H9 (cell line): ENCODE measurements at regions not wholly inside any gene's neighbourhood (a gene's known extent, or its start where the extent isn't known, plus 50 kb on each side); places are given as distances from the start of the nearest gene placed in this dataset.

Source experiments
- DNase-seq: peaks from one replicate; pipeline ENCODE4 v3.0.0-alpha.2; 2017
- H2AFZ ChIP-seq: one replicate; pipeline ENCODE4 v1.6.1; 2013; ENCODE audit warnings: mild to moderate bottlenecking, low read length, control low read depth, moderate library complexity
- H2AK5ac ChIP-seq: 2 replicates; pipeline ENCODE4 v1.6.1; 2013; ENCODE audit warnings: low read length, control low read depth, mixed read lengths; ENCODE audit not compliant: insufficient read length
- H2BK120ac ChIP-seq: one replicate; pipeline ENCODE4 v1.6.1; 2013; ENCODE audit warnings: low read depth, mild to moderate bottlenecking, low read length, control low read depth, inconsistent platforms; ENCODE audit not compliant: poor library complexity, severe bottlenecking
- H2BK12ac ChIP-seq: 2 replicates; pipeline ENCODE4 v1.6.1; 2013; ENCODE audit warnings: low read length, control low read depth, mixed read lengths, low read depth; ENCODE audit not compliant: insufficient read length
- H2BK15ac ChIP-seq: 2 replicates; pipeline ENCODE4 v1.6.1; 2013; ENCODE audit warnings: low read depth, low read length, control low read depth
- H2BK20ac ChIP-seq: one replicate; pipeline ENCODE4 v1.6.1; 2013; ENCODE audit warnings: low read depth, mild to moderate bottlenecking, low read length, control low read depth, inconsistent platforms; ENCODE audit not compliant: poor library complexity, severe bottlenecking
- H2BK5ac ChIP-seq: 2 replicates; pipeline ENCODE4 v1.6.1; 2013; ENCODE audit warnings: low read length, control low read depth, mixed read lengths; ENCODE audit not compliant: insufficient read length
- H3K14ac ChIP-seq: 2 replicates; pipeline ENCODE4 v1.6.1; 2013; ENCODE audit warnings: low read length, control low read depth; ENCODE audit not compliant: insufficient read depth
- H3K18ac ChIP-seq: 2 replicates; pipeline ENCODE4 v1.6.1; 2013; ENCODE audit warnings: low read depth, mild to moderate bottlenecking, mixed read lengths, low read length, control low read depth; ENCODE audit not compliant: insufficient read length
- H3K23ac ChIP-seq: 2 replicates; pipeline ENCODE4 v1.6.1; 2013; ENCODE audit warnings: low read length, control low read depth, mixed read lengths, low read depth; ENCODE audit not compliant: insufficient read length
- H3K23me2 ChIP-seq: 2 replicates; pipeline ENCODE4 v1.6.1; 2013; ENCODE audit warnings: low read depth, mild to moderate bottlenecking, mixed read lengths, low read length, control low read depth; ENCODE audit not compliant: insufficient read length, poor library complexity, severe bottlenecking
- H3K27ac ChIP-seq: 2 replicates; pipeline ENCODE4 v1.5.1; 2013; ENCODE audit warnings: low read length, control low read depth, mixed read lengths, low read depth; ENCODE audit not compliant: insufficient read length
- H3K27me3 ChIP-seq: 2 replicates; pipeline ENCODE4 v1.6.1; 2013; ENCODE audit warnings: low read length, control low read depth, inconsistent platforms; ENCODE audit not compliant: insufficient read depth
- H3K4ac ChIP-seq: 2 replicates; pipeline ENCODE4 v1.6.1; 2013; ENCODE audit warnings: low read depth, mild to moderate bottlenecking, control low read depth, inconsistent platforms, low read length, moderate library complexity
- H3K4me1 ChIP-seq: 2 replicates; pipeline ENCODE4 v1.6.1; 2013; ENCODE audit warnings: low read length, control low read depth, inconsistent platforms; ENCODE audit not compliant: insufficient read depth
- H3K4me2 ChIP-seq: 2 replicates; pipeline ENCODE4 v1.6.1; 2013; ENCODE audit warnings: low read length, control low read depth, mixed read lengths; ENCODE audit not compliant: insufficient read length, insufficient read depth
- H3K56ac ChIP-seq: 2 replicates; pipeline ENCODE4 v1.6.1; 2013; ENCODE audit warnings: low read depth, mild to moderate bottlenecking, mixed read lengths, low read length, control low read depth; ENCODE audit not compliant: insufficient read length
- H3K79me1 ChIP-seq: 2 replicates; pipeline ENCODE4 v1.6.1; 2013; ENCODE audit warnings: low read depth, mild to moderate bottlenecking, moderate library complexity, low read length, control low read depth, inconsistent platforms; ENCODE audit not compliant: insufficient read depth, poor library complexity, severe bottlenecking
- H3K79me2 ChIP-seq: 2 replicates; pipeline ENCODE4 v1.6.1; 2013; ENCODE audit warnings: low read length, control low read depth, inconsistent platforms; ENCODE audit not compliant: insufficient read depth
- H3K9ac ChIP-seq: 2 replicates; pipeline ENCODE4 v1.6.1; 2013; ENCODE audit warnings: low read length, control low read depth, mixed read lengths; ENCODE audit not compliant: insufficient read length; ENCODE audit errors: extremely low read depth
- H3K9me3 ChIP-seq: one replicate; pipeline ENCODE4 v1.6.1; 2013; ENCODE audit warnings: low read depth, low read length, inconsistent platforms; ENCODE audit not compliant: control insufficient read depth
- H3T11ph ChIP-seq: one replicate; pipeline ENCODE4 v1.6.1; 2013; ENCODE audit warnings: mild to moderate bottlenecking, low read length, control low read depth, inconsistent platforms
- H4K20me1 ChIP-seq: one replicate; pipeline ENCODE4 v1.6.1; 2013; ENCODE audit not compliant: control insufficient read depth, insufficient read length, insufficient read depth
- H4K5ac ChIP-seq: 2 replicates; pipeline ENCODE4 v1.6.1; 2013; ENCODE audit warnings: low read depth, mild to moderate bottlenecking, mixed read lengths, low read length, control low read depth; ENCODE audit not compliant: insufficient read length
- H4K8ac ChIP-seq: replicated peaks from 2 replicates; pipeline ENCODE4 v1.6.1; 2013; ENCODE audit warnings: low read length, control low read depth, mixed read lengths, low read depth; ENCODE audit not compliant: insufficient read length
- H4K91ac ChIP-seq: 2 replicates; pipeline ENCODE4 v1.6.1; 2013; ENCODE audit warnings: low read depth, mild to moderate bottlenecking, moderate library complexity, mixed read lengths, low read length, control low read depth; ENCODE audit not compliant: insufficient read length
- H3K27ac Mint-ChIP-seq, 3 experiments: 2 replicates in 2 of 3; 3 replicates in 1 of 3; pipeline ENCODE4 v1.8.0; 2020 to 2021; ENCODE audit warnings: mixed read lengths in 3 of 3, mild to moderate bottlenecking in 1 of 3, moderate library complexity in 1 of 3
- H3K27me3 Mint-ChIP-seq: 2 replicates; pipeline ENCODE4 v1.8.0; 2021; ENCODE audit warnings: low read depth, mild to moderate bottlenecking, moderate library complexity, mixed read lengths
- H3K36me3 Mint-ChIP-seq, 3 experiments: 2 replicates in 2 of 3; 3 replicates in 1 of 3; pipeline ENCODE4 v1.8.0; 2020 to 2021; ENCODE audit warnings: low read depth in 3 of 3, mixed read lengths in 3 of 3; ENCODE audit not compliant: insufficient read depth in 1 of 3
- H3K4me1 Mint-ChIP-seq, 2 experiments: 2 replicates each; pipeline ENCODE4 v1.8.0; 2020; ENCODE audit warnings: mixed read lengths in 2 of 2
- H3K4me3 Mint-ChIP-seq, 2 experiments: 2 replicates in 1 of 2; 3 replicates in 1 of 2; pipeline ENCODE4 v1.8.0; 2020 to 2021; ENCODE audit warnings: mild to moderate bottlenecking in 2 of 2, mixed read lengths in 2 of 2, moderate library complexity in 1 of 2
- H3K9me3 Mint-ChIP-seq, 2 experiments: 2 replicates in 1 of 2; 3 replicates in 1 of 2; pipeline ENCODE4 v1.8.0; 2020; ENCODE audit warnings: mild to moderate bottlenecking in 2 of 2, mixed read lengths in 2 of 2, moderate library complexity in 1 of 2
- CTCF ChIP-seq: fragments of 200-600 bp; sonication (generic); conservative IDR thresholded peaks from 3 replicates; pipeline ENCODE4 v1.8.0; 2021; ENCODE audit warnings: antibody characterized with exemption, mild to moderate bottlenecking
- WGBS: extraction: QIAGEN DNeasy Blood & Tissue Kit; methylation state at CpG from one replicate; pipeline ENCODE4 v1.1.7; 2013; ENCODE audit warnings: missing lambda C conversion rate, low lambda C conversion rate, mixed read lengths; ENCODE audit not compliant: insufficient read length; ENCODE audit errors: extremely low coverage; 5-methylcytosine and 5-hydroxymethylcytosine counted together

GRCh38 chr7:21067216-21067615 lies 280.5 kb upstream of the SP8 start:
- WGBS, result no CpG with 5 or more reads among the region's 4 CpGs
- no peak overlapping the region for H4K5ac ChIP-seq
- no peak overlapping the region for H3K23ac ChIP-seq
- no peaks in the 10 kb centered on the region for H4K20me1 ChIP-seq
- no peak overlapping the region for H3K4ac ChIP-seq
- H3K23me2 ChIP-seq, result no peaks in the 10 kb centered on the region
- no peak overlapping the region for H2AFZ ChIP-seq
- H4K8ac ChIP-seq, result no peak overlapping the region
- no peak overlapping the region for H3K14ac ChIP-seq
- no peak for DNase-seq
- no peak overlapping the region for H2BK120ac ChIP-seq
- Mint-ChIP-seq H3K4me3 (no peak overlapping the region), H3K36me3 (no peaks in the 10 kb centered on the region; a peak in 1 of 7 replicates), H3K4me1 (0 out of 4 replicates have a peak, but pooled peaks cover 0 to 4% of the 10 kb centered on the region in 2 experiments), H3K27me3 (no peaks in the 10 kb centered on the region; the same call in 1 of the 2 replicates), H3K27ac (no peak overlapping the region), H3K9me3 (no peaks in the 10 kb centered on the region)
- no peak overlapping the region for H2BK5ac ChIP-seq
- no peak overlapping the region for H3K27ac ChIP-seq
- H3K9me3 ChIP-seq, result no peaks in the 10 kb centered on the region
- H3K18ac ChIP-seq, result no peak overlapping the region
- no peak overlapping the region for H2AK5ac ChIP-seq
- H3K56ac ChIP-seq, result no peak overlapping the region
- H4K91ac ChIP-seq, result no peak overlapping the region
- no peaks in the 10 kb centered on the region for H3K27me3 ChIP-seq
- no peak overlapping the region for H2BK20ac ChIP-seq
- H3K9ac ChIP-seq, result no peak overlapping the region
- no peak for TF ChIP-seq CTCF
- H2BK15ac ChIP-seq, result no peak overlapping the region
- H3K4me2 ChIP-seq, result no peak overlapping the region
- no peak overlapping the region for H2BK12ac ChIP-seq
- H3K79me1 ChIP-seq, result no peaks in the 10 kb centered on the region
- H3K4me1 ChIP-seq, result no peaks in the 10 kb centered on the region
- no peaks in the 10 kb centered on the region for H3K79me2 ChIP-seq
- H3T11ph ChIP-seq, result no peak overlapping the region
